ENCODE measurements at regions not wholly inside any gene's neighbourhood (a gene's known extent, or its start where the extent isn't known, plus 50 kb on each side); places are given as distances from the start of the nearest gene placed in this dataset.
"Not testable (repeated sequence)": the region's sequence is repeated elsewhere in the genome, so short reads cannot be mapped to it uniquely, and the experiment has no call there.

DNA sequence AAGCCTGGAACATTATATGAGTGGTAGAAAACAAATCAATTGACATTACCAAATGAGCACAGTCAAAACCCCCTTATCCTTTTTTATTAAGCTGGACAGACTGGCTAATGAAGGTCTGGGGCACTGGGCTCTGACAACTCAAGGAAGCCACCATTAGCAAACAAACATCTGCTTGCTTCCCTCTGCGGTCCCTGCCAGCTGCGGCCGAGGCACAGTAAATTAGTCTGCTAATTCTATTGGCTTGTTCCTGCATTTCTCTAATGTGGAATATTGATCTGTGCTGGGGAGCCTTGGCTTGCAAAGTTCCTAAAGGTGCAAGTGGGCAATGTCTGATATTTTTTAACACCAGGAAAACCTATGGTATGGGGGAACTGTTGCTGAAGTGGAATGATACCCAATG, 300.3 kb downstream of the MTX2 start:
- DNase-seq (ENCODE audit: low spot score) = no peak

DNA sequence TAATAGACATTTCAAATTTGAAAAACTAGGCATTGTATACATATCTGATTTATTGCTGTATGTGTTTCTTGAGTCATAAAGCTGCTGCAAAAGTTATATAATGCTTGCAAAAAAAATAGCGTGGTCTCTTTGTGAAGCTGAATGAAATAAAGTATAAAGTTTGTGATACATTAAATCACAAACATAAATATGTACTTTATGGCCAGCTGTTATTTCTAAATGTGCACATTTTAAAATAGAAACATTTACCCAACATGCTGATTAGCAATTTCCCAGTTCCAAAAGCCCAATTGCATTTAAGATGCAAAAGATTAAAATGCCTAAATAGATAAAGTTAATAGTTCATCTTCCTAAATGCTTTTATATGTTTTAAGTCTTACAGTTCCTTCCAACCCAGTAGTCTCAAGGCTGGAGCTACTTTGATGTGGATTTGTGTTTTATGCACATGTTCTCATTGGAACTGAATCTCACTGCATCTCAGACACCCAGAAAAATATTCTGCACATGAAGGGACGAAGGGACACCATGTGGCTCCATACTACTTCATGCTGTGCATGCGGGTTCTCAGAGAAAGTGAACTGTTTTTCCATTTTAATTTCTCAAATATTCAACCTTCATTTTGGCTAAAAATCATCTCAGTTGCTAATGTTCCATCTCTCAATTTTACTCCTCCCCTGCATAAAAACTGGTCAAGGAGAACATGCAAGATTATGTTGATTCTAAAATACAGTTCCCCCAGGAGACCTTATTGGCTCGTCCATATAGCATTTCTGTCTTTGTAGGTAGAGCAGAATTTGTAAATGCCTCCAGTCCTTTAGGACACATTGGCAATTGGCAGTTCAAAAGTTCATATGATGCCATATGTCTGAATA, 304.6 kb downstream of the MTX2 start:
- no peak for DNase-seq (ENCODE audit: low spot score)

DNA sequence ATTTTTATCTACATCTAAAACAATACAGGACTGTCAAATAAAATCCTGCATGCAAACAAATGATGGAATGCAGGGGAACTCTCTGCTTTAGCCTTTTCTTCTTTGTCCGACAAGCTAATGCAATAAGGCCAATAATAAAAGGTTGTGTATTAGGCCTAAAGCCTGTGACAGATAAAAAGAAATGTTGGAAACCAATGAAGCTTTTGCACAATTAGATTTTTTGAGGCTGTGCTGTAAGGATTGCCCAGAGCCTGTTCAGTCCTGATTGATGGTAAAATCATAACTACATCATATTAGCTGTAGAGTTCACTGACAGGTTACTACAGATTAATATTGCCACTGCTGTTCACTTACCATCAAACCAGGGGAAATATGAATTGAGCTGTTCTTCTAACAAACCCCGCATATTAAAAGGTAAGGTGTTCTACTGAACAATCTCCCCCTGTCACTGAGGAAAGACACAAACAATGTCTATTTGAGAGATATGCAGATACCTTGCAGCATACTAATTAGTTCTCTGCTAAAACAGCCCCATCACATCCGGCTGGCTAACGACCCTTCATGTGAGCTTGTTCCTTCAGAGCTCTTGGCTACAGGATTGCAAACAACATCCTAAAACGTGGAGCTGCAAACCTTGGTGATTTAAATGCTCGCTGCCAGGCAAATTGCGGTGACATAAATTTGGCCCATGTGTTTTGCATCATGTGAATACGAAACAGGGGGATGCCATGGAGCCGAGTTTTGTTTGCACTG, 305.4 kb downstream of the MTX2 start:
- no peak for DNase-seq (ENCODE audit: low spot score)

DNA sequence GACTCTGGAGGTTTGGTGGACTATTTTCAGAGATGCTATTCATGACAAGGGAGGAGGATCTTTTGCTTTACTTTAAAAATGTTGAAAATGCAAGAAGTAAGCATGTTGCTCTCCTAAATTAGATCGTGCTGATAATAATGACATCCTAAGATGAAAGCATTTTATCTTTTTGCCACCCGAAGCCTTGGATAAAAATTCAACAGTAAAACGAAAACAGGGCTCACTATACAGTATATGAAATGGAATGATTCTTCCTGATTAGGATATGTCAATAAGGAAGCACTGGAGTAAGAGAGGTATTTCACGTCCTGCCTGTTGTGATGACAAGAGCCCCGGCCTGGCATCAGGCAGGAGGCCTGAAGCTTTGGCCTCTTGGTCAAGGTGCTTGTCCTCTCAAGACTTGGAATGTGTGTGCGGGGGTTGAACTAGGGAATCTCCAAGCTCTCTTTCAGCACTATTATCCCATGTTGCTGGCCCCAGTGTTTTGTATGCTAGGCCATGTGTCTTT, 306.0 kb downstream of the MTX2 start:
- no peak for DNase-seq (ENCODE audit: low spot score)

DNA sequence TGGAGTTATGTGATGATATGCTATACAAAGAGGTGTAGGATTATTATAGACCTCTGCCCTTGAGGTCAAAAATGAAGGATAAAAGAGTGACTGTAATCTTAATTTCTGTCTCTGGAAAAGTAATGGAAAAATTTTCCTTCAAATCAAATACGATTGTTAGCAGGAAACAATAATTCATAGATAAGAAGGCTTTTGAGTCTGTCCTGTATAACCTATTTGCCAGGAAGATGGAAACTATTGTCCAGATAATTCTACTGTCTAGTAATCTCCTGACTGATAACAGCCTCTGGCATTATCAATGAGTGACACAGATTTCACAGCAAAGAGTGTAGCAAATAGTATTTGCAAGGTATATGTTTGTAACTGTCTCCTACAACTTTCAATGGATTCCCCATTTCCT, 307.8 kb downstream of the MTX2 start:
- no peak for DNase-seq (ENCODE audit: low spot score)

DNA sequence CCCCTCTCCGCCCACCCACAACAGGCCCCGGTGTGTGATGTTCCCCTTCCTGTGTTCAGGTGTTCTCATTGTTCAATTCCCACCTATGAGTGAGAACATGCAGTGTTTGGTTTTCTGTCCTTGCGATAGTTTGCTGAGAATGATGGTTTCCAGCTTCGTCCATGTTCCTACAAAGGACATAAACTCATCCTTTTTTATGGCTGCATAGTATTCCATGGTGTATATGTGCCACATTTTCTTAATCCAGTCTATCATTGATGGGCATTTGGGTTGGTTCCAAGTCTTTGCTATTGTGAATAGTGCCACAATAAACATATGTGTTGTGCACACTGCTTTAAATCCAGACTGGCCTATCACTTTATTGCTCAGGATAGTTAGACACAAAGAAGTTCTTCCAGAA, 309.1 kb downstream of the MTX2 start:
- not testable (repeated sequence) for DNase-seq (ENCODE audit: low spot score)

DNA sequence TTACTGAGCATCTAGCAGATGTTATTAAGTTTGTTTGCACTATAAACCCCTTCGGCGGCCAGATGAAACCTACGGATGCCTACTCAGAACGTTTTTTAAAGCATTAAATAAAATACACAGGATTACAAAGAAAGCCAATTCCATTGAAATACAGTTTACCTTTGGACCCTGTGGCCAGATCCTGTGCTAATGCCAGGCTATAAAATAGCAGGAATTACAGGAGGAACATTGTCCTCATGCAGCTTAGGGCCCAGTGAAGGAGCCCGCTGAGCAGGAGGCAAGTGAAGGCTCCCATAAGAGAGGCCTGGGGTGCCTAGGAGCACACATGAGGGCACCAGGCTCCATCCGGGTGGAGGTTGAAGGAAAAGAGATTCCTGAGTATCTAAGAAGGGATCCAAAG, 310.4 kb downstream of the MTX2 start:
- no peak for DNase-seq (ENCODE audit: low spot score)

DNA sequence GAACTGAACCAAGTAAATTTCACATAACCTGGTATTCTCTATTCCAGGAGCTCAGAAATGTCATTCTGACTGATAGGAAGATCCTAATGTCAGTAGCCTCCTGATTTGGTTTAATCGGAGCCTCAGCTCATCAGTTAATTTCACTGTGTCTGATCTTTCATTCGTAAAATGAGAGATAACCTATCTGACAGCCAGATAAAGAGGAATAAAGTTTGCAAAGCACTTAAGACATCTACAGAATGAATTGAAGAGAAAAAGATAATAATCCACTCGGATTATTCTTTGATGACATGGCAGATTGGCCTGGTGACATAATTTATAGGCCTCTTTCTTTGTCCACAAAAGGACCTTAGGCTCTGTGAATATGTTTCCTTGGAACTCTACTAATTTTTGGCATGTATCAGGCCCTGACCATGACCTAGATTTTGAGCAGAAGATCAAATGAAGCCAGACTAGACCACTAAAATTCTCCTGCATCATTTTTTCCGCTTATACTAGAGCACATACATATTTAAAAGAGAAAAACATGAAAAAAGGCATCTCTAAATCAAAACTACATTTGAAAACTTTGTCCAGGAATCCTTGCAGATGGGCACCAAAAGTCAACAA, 312.4 kb downstream of the MTX2 start:
- no peak for DNase-seq (ENCODE audit: low spot score)

DNA sequence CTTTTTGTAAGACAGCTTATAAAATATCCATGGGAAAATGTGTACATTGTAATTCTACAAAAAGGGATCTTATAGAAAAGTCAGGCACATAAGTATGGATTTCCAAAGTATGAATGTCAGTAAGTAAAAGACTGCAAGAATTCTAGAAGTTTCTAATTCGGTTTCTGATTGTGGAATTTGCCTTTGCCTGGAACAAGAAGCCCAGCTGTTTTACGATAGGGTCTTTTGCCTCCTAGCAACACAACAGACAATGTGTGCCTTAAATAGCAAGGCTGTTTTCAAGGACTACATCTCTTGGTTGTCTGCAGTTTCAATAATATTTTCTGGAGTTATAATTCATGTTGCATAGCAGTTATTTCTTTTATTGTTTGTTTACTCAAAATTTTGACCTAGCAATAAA, 312.9 kb downstream of the MTX2 start:
- no peak for DNase-seq (ENCODE audit: low spot score)

DNA sequence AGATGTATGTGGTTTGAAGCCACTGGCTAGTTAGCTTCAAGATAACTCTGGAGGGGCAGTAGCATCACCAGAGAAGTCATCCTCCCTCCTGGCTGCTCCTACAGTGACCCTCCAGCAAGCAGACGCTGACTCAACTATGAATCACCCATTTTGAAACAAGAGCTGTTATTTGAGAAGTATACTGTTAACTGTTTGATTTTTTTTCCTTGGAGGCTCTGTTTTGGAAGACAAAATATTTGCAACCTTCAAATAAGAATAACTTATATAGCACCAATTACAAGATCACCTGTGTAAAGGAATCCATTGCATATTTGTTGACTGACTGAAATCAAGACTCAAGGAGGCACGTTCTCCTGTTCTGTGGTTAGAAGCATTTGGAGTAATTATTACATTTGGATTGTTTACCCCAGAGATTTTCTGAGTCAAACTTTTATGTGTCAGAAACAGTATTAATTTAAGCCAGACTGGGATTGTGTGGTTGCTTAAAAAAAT, 313.8 kb downstream of the MTX2 start:
- no peak for DNase-seq (ENCODE audit: low spot score)

DNA sequence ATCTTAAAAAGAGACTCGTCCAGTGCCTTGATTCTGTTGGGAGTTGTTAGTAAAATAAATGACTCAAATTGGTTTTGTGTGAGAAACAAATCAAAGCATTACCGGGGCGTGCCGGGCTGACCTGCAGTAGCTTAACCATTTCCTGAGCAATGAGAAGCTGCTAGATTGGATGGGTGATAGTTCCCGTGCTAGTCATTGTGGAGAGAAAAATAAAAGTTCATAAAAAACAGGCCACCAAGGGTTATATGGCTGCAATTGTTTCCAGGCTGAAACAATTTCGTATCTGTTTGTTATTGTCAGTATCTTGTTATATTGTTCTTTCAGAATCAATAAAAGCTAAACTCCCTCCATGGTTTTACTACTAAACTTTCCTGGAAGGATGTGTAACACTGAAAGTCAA, 314.4 kb downstream of the MTX2 start:
- no peak for DNase-seq (ENCODE audit: low spot score)

DNA sequence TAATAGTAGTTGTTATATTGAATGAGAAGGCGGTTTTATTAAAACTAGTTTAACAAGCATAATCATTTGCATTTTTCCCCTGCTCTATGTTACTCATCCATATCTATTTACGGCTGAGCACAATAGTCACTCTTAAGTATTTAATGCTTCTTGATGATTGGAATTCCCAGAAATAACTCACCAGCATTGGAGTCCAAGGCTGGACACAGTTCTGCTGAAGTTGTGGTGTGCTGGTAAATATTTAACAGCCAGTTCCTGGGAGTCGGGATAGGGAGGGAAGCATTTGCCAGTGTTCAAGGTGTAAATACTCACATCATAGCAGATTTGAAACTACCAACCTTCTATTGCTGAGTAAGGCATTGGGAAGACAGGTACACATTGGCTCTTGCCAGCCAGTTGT, 315.1 kb downstream of the MTX2 start:
- DNase-seq (ENCODE audit: low spot score) = no peak

DNA sequence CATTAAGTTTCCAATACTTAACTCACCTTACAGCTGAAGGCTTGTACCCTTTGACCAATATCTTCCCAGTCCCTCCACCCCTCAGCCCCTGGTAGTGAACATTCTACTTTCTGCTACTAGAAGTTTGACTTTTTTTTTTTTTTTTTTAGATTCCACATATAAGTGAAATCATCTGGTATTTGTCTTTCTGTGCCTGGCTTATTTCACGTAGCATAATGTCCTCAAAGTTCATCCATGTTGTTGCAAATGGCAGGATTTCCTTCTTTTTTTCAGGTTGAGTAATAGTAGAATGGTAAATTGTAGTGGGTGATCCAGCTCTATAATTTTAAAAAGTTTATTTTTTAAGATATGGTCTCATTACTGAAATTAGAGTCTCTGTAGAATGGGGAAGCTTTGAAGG, 316.0 kb downstream of the MTX2 start:
- DNase-seq (ENCODE audit: low spot score) = no peak

DNA sequence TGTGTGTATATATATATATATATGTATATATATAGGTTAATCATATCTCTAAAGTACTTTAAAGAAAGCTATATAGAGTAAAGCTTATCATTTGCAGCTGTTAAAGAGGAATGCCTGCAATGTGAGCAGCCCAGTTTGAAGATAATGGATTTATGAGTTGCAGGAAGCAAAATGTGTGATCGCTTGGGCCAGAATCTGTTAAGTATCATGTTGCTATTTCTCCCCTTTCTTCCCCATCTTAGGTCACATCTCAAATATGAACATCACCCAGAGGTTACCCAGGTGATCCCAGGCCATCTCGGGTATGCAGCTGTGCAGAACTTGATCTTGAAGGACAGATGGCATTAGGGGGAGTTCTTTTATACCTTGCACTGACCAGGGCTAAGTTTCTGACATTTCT, 316.5 kb downstream of the MTX2 start:
- no peak for DNase-seq (ENCODE audit: low spot score)

DNA sequence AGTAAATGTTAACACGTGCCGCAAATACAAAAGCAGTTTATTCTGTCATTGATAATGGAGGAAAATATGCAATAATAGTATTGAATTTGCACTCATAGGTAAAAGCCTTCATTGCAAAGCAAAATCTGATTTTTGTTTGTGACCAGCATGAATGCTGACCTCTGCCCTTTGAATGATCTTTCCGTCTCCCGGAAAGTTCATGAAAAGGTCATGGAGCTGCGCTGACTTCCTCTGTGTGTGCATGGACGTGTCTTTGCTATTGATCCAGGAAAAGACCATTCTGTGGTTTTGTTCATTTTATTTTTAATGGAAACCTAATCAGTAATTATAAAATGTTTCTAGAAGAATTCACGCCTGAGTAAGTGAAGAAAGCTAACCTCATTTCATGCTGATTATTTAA, 320.0 kb downstream of the MTX2 start:
- DNase-seq (ENCODE audit: low spot score) = no peak

DNA sequence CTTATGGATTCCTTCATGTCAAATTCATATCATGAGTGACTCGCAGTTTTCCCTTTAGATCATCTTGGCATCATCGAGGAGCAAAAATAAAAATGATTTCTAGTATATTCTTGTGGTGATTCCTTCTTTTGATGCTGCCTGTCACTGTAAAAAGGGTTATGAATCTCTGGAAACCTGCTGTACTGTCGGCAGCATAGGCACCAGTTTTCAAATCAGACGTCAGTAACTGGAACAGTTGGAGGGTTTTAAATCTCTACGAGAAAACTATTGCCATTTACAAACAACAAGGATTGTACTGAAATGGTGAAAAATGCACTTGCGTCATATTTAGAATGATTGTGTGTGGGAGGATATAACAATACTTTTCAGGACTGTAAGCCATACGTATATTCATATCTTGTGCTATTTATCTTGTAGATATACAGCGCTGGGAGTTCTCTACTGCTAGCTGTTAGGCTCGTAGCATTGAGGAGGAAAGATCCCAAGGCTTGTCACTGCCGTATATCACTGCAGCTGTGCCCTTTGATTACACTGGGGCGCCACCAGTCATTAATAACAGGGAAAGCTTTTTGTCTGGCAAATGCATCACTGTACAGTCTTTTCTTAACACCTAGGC, 320.7 kb downstream of the MTX2 start:
- no peak for DNase-seq (ENCODE audit: low spot score)

DNA sequence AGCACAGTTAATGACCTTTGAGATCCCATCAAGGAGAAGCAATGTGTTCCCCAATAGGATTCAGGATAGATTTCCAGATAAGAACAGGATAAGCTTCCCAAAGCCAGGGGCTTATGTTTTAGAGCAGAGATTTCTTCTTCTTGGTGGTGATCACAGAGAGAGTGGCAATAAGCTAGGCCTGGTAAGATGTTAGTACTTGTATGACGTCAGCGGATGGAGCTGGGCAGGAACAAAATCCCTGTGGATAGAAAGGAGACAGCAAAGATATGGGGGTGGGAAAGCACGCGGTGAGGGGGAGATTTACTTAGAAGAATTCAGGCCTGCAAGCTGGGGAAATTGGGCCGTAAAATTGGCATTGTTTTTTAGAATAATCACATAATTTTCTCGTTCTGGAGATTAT, 323.0 kb downstream of the MTX2 start:
- no peak for DNase-seq (ENCODE audit: low spot score)

DNA sequence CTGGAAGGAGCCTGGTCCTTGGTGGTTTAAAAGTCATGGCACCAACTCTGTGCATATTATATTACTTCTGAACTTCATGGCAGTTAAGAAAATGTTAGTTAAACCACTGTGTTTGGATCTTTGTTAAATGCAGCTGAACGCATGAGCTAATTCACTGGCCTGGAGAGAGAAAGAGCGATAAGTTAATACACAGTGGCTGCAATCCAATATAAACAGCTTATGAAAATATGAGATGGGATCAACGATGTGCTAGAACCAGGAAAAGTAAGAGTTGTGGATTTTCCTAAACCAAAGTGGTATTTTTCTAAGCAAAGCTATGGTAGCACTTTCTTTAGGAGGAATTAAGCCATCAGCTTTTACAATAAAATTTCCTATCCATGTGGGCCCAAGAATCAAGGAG, 326.7 kb downstream of the MTX2 start:
- no peak for DNase-seq (ENCODE audit: low spot score)

DNA sequence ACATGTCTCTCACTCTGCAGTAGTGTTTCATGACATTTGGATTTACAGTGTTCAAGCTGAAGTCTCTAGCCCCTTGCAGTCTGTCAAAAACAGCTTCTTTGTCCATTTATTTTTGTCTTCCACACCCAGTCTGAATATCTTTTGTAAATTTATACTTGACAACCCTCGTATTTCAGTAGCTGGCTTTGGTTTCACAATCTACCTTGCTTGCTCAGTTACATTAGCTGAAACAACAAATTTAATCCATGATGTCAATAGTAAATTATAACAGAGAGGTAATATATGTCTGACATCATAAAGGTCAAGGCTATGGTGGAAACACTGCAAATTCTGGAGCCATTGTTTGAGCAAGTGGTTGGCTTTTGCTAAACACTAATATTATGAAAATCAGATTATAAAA, 328.7 kb downstream of the MTX2 start:
- DNase-seq (ENCODE audit: low spot score) = no peak

DNA sequence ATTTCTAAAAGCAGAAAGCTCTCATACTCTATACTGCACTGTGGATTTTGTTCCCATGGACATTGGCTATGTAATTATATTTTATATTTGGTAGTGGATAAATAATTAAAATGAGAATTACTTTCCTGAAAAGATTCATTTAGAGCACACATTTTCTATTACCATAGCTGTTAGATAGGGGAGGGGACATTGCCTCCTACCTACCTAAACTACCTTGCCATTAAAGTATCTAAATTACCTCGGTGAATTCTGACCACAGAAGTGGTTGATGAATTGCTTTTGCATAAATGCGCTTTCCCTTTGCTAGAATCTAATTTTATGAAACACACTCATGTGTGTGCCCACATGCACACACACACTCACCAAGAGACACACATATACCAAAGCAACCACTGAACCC, 329.1 kb downstream of the MTX2 start:
- DNase-seq (ENCODE audit: low spot score) = no peak

DNA sequence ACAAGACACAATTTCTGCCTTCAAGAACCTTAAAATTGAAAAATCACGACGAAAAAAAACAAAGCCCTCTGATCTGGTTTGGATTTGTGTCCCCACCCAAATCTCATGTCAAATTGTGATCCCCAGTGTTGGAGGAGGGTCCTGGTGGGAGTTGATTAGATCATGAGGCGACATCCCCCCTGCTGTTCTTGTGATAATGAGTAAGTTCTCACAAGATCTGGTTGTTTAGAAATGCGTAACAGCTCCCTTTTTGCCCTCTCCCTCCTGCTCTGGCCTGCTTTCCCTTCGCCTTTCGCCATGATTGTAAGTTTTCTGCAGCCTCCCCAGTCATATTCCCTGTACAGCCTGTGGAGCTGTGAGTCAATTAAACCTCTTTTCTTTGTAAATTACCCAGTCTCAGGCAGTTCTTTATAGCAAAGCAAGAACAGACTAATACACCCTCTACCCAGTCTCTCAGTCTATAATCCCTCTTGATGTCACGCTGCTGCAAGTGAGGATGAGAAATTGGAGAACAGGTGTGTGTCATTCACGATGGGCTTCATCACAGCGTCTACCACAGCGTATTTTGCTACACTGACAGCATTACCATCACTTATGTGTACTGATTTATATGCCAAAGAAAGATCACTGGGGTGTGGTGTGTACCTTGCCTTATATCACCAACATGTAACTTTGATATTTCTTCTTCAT, 330.7 kb downstream of the MTX2 start:
- DNase-seq (ENCODE audit: low spot score) = no peak

DNA sequence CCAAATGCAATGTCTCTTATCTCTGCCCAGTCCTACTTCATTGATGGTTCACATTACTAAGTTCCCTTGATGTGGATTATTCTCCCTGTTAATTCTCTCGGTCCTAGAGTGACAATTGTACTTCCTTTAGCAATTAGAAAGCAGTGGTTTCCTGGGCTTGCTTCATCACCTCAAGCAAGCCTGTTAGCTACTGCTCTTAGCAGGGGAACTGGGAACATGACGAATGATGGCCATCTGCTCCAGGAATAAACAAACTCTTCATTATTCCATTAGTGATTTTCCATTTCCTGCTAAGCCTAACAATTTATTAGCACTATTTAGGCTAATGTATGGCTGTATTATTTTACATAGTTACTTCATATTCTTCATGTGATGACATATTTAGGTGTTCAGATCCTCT, 331.8 kb downstream of the MTX2 start:
- no peak for DNase-seq (ENCODE audit: low spot score)

All from ureter (tissue), 1 donor.